Astrocyte (in vitro differentiated cells and primary cell): ENCODE measurements at regions not wholly inside any gene's neighbourhood (a gene's known extent, or its start where the extent isn't known, plus 50 kb on each side); places are given as distances from the start of the nearest gene placed in this dataset.

Source experiments
- CTCF ChIP-seq: IDR thresholded peaks from 2 replicates; pipeline ENCODE4 v1.5.1; 2011; ENCODE audit warnings: low read depth, mild to moderate bottlenecking, inconsistent platforms, low read length, moderate library complexity; ENCODE audit not compliant: insufficient read depth
- EZH2 ChIP-seq: IDR thresholded peaks from 2 replicates; pipeline ENCODE4 v1.6.1; 2012; ENCODE audit warnings: mild to moderate bottlenecking, low read length, inconsistent platforms; ENCODE audit not compliant: insufficient read depth

- TF ChIP-seq CTCF (no peak), EZH2 (no peak)
Observed at GRCh38 chr6:125571207-125571755, 178.2 kb upstream of the HEY2 start.
